Activated naive CD8-positive, alpha-beta T cell treated with anti-CD3 and anti-CD28 coated beads for 36 hours (primary cell): ENCODE measurements at regions not wholly inside any gene's neighbourhood (a gene's known extent, or its start where the extent isn't known, plus 50 kb on each side); places are given as distances from the start of the nearest gene placed in this dataset.
"Not testable (repeated sequence)": the region's sequence is repeated elsewhere in the genome, so short reads cannot be mapped to it uniquely, and the experiment has no call there.

Experiments
- DNase-seq: peaks from one replicate; pipeline ENCODE4 v3.0.0; 2021
- H3K27ac Mint-ChIP-seq: one replicate; pipeline ENCODE4 v1.8.0; 2022; ENCODE audit warnings: mild to moderate bottlenecking, moderate library complexity, mixed read lengths
- H3K27me3 Mint-ChIP-seq: one replicate; pipeline ENCODE4 v1.8.0; 2022; ENCODE audit warnings: mild to moderate bottlenecking, mixed read lengths
- H3K36me3 Mint-ChIP-seq: one replicate; pipeline ENCODE4 v1.8.0; 2021; ENCODE audit warnings: mild to moderate bottlenecking, mixed read lengths
- H3K4me1 Mint-ChIP-seq: one replicate; pipeline ENCODE4 v1.8.0; 2021; ENCODE audit warnings: mixed read lengths
- H3K4me3 Mint-ChIP-seq: one replicate; pipeline ENCODE4 v1.8.0; 2022; ENCODE audit warnings: mild to moderate bottlenecking, moderate library complexity, mixed read lengths
- H3K9me3 Mint-ChIP-seq: one replicate; pipeline ENCODE4 v1.8.0; 2022; ENCODE audit warnings: mixed read lengths

GRCh38 chr4:85168234-85168834 lies 201.8 kb upstream of the WDFY3 start:
- DNase-seq: no peak
- H3K9me3 Mint-ChIP-seq: peaks cover 3% of the 10 kb centered on the region
- H3K36me3 Mint-ChIP-seq: peaks cover 1% of the 10 kb centered on the region
- no peaks in the 10 kb centered on the region for H3K27me3 Mint-ChIP-seq
- no peak overlapping the region for H3K27ac Mint-ChIP-seq
- H3K4me3 Mint-ChIP-seq: no peak overlapping the region
- no peaks in the 10 kb centered on the region for H3K4me1 Mint-ChIP-seq

GRCh38 chr4:85170241-85170640 lies 203.8 kb upstream of the WDFY3 start:
- DNase-seq: no peak
- Mint-ChIP-seq H3K4me1 (no peaks in the 10 kb centered on the region), H3K27ac (no peak overlapping the region), H3K27me3 (no peaks in the 10 kb centered on the region), H3K36me3 (peaks cover 1% of the 10 kb centered on the region), H3K9me3 (peaks cover 3% of the 10 kb centered on the region), H3K4me3 (no peak overlapping the region)

GRCh38 chr4:85175190-85175589 lies 208.7 kb upstream of the WDFY3 start:
- Mint-ChIP-seq H3K27me3 (no peaks in the 10 kb centered on the region), H3K4me3 (no peak overlapping the region), H3K9me3 (peaks cover 3% of the 10 kb centered on the region), H3K4me1 (no peaks in the 10 kb centered on the region), H3K36me3 (no peaks in the 10 kb centered on the region), H3K27ac (no peak overlapping the region)
- no peak for DNase-seq

- peaks cover 3% of the 10 kb centered on the region for H3K9me3 Mint-ChIP-seq
- no peaks in the 10 kb centered on the region for H3K36me3 Mint-ChIP-seq
- no peaks in the 10 kb centered on the region for H3K27me3 Mint-ChIP-seq
- H3K27ac Mint-ChIP-seq: no peak overlapping the region
- no peaks in the 10 kb centered on the region for H3K4me1 Mint-ChIP-seq
- DNase-seq: no peak
- H3K4me3 Mint-ChIP-seq: no peak overlapping the region
Observed at GRCh38 chr4:85177092-85177491, 210.6 kb upstream of the WDFY3 start.

GRCh38 chr4:85177679-85178078 lies 211.2 kb upstream of the WDFY3 start:
- no peak overlapping the region for H3K4me3 Mint-ChIP-seq
- no peaks in the 10 kb centered on the region for H3K36me3 Mint-ChIP-seq
- H3K27me3 Mint-ChIP-seq: no peaks in the 10 kb centered on the region
- DNase-seq: no peak
- H3K9me3 Mint-ChIP-seq: peaks cover 3% of the 10 kb centered on the region
- H3K27ac Mint-ChIP-seq: no peak overlapping the region
- no peaks in the 10 kb centered on the region for H3K4me1 Mint-ChIP-seq

GRCh38 chr4:85180533-85180932 lies 214.0 kb upstream of the WDFY3 start:
- Mint-ChIP-seq H3K36me3 (no peaks in the 10 kb centered on the region), H3K4me3 (no peak overlapping the region)

GRCh38 chr4:85187106-85187505 lies 220.6 kb upstream of the WDFY3 start:
- Mint-ChIP-seq H3K9me3 (peaks cover 2% of the 10 kb centered on the region), H3K4me3 (no peak overlapping the region), H3K27ac (no peak overlapping the region), H3K36me3 (no peaks in the 10 kb centered on the region), H3K4me1 (no peaks in the 10 kb centered on the region), H3K27me3 (no peaks in the 10 kb centered on the region)
- DNase-seq: no peak

More at GRCh38 chr4:85180533-85180932, 214.0 kb upstream of the WDFY3 start:
- H3K9me3 Mint-ChIP-seq: peaks cover 3% of the 10 kb centered on the region
- no peaks in the 10 kb centered on the region for H3K27me3 Mint-ChIP-seq
- H3K4me1 Mint-ChIP-seq: no peaks in the 10 kb centered on the region
- DNase-seq: no peak
- no peak overlapping the region for H3K27ac Mint-ChIP-seq

- not testable (repeated sequence) for H3K27ac Mint-ChIP-seq, H3K36me3 Mint-ChIP-seq
- peaks cover 22% of the 10 kb centered on the region for H3K9me3 Mint-ChIP-seq
Observed at GRCh38 chr4:85196015-85196414, 229.5 kb upstream of the WDFY3 start.

GRCh38 chr4:85200106-85200505 lies 233.6 kb upstream of the WDFY3 start:
- no peaks in the 10 kb centered on the region for H3K27me3 Mint-ChIP-seq
- H3K4me3 Mint-ChIP-seq: no peak overlapping the region
- H3K4me1 Mint-ChIP-seq: no peaks in the 10 kb centered on the region
- H3K9me3 Mint-ChIP-seq: peaks cover 16% of the 10 kb centered on the region
- DNase-seq: no peak
- no peak overlapping the region for H3K27ac Mint-ChIP-seq
- no peaks in the 10 kb centered on the region for H3K36me3 Mint-ChIP-seq

More at GRCh38 chr4:85196015-85196414, 229.5 kb upstream of the WDFY3 start:
- DNase-seq, H3K27me3 Mint-ChIP-seq, H3K4me3 Mint-ChIP-seq, H3K4me1 Mint-ChIP-seq: not testable (repeated sequence)

- Mint-ChIP-seq H3K36me3 (no peaks in the 10 kb centered on the region), H3K27me3 (no peaks in the 10 kb centered on the region), H3K27ac (no peak overlapping the region), H3K4me1 (no peaks in the 10 kb centered on the region), H3K4me3 (no peak overlapping the region), H3K9me3 (peaks cover 20% of the 10 kb centered on the region)
- DNase-seq: no peak
Observed at GRCh38 chr4:85209161-85209560, 242.7 kb upstream of the WDFY3 start.

- no peak overlapping the region for H3K4me3 Mint-ChIP-seq
- H3K4me1 Mint-ChIP-seq: no peaks in the 10 kb centered on the region
- no peaks in the 10 kb centered on the region for H3K36me3 Mint-ChIP-seq
- H3K9me3 Mint-ChIP-seq: peaks cover 17% of the 10 kb centered on the region
- no peak overlapping the region for H3K27ac Mint-ChIP-seq
- no peak for DNase-seq
- H3K27me3 Mint-ChIP-seq: no peaks in the 10 kb centered on the region
Observed at GRCh38 chr4:85210353-85210752, 243.9 kb upstream of the WDFY3 start.

- H3K4me1 Mint-ChIP-seq, H3K27me3 Mint-ChIP-seq, H3K4me3 Mint-ChIP-seq, H3K27ac Mint-ChIP-seq, DNase-seq, H3K36me3 Mint-ChIP-seq: not testable (repeated sequence)
- peaks cover 16% of the 10 kb centered on the region for H3K9me3 Mint-ChIP-seq
Observed at GRCh38 chr4:85216571-85216970, 250.1 kb upstream of the WDFY3 start.

GRCh38 chr4:85218756-85219155 lies 252.3 kb upstream of the WDFY3 start:
- Mint-ChIP-seq H3K4me1 (no peaks in the 10 kb centered on the region), H3K27ac (no peak overlapping the region), H3K36me3 (no peaks in the 10 kb centered on the region), H3K27me3 (no peaks in the 10 kb centered on the region), H3K4me3 (no peak overlapping the region), H3K9me3 (peaks cover 17% of the 10 kb centered on the region)
- DNase-seq: no peak

- H3K27me3 Mint-ChIP-seq: no peaks in the 10 kb centered on the region
- H3K9me3 Mint-ChIP-seq: peaks cover 17% of the 10 kb centered on the region
- H3K4me1 Mint-ChIP-seq: no peaks in the 10 kb centered on the region
- no peaks in the 10 kb centered on the region for H3K36me3 Mint-ChIP-seq
- no peak overlapping the region for H3K4me3 Mint-ChIP-seq
- no peak overlapping the region for H3K27ac Mint-ChIP-seq
- DNase-seq: no peak
Observed at GRCh38 chr4:85221606-85222005, 253.3 kb upstream of the ARHGAP24 start.

GRCh38 chr4:85222561-85222960 lies 252.4 kb upstream of the ARHGAP24 start:
- Mint-ChIP-seq H3K4me1 (no peaks in the 10 kb centered on the region), H3K9me3 (peaks cover 8% of the 10 kb centered on the region), H3K27me3 (no peaks in the 10 kb centered on the region), H3K36me3 (no peaks in the 10 kb centered on the region), H3K27ac (no peak overlapping the region), H3K4me3 (no peak overlapping the region)
- no peak for DNase-seq

GRCh38 chr4:85228264-85228663 lies 246.7 kb upstream of the ARHGAP24 start:
- Mint-ChIP-seq H3K4me3 (no peak overlapping the region), H3K27ac (no peak overlapping the region), H3K4me1 (no peaks in the 10 kb centered on the region), H3K9me3 (no peaks in the 10 kb centered on the region), H3K36me3 (no peaks in the 10 kb centered on the region), H3K27me3 (no peaks in the 10 kb centered on the region)
- DNase-seq: no peak
